ENCODE measurements at regions not wholly inside any gene's neighbourhood (a gene's known extent, or its start where the extent isn't known, plus 50 kb on each side); places are given as distances from the start of the nearest gene placed in this dataset.

DNA sequence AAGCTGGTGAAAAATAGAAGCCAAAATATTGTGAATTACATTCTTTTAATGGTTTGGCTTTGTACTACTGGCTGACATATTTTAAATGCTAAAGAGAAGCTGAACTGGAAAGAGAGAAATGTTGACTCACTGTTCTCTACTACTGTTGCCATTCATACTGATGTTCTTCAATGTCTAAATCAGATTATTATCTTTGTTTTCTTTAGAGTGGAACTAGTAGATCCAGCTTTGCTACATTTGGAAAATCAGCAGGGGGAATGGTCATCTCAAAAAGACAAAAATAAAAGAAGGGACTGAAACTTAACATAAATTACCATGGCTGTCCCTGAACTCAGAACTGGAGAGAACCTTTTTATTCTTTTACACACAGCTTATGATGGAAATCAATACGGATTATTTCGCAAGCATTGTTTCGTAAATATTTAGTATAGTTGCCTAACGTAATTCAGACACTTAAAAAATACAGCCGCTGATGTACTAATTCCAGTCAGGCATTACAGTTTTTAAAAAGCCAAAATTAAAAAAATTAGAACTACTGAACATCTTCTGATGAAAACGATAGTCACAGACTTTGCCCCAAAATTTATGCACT, 76.3 kb upstream of the OTX2 start:
- Histone ChIP-seq H3K79me2 (ENCODE audit: insufficient read depth, low read length) (no peaks in the 10 kb centered on the region), H3K4me1 (ENCODE audit: insufficient read depth, low read length) (no peaks in the 10 kb centered on the region), H2AFZ (ENCODE audit: low read length) (no peak overlapping the region), H3K27ac (ENCODE audit: extremely low read length, insufficient read depth, low read length) (no peak overlapping the region), H4K20me1 (ENCODE audit: insufficient read depth, low read length) (no peaks in the 10 kb centered on the region), H3K4me2 (ENCODE audit: low read depth, low read length) (no peak overlapping the region), H3K4me3 (replicated peaks in 1 of 3; ENCODE audit: insufficient read depth in 1 of 3, low read depth in 2 of 3, low read length in 3 of 3) (no peak overlapping the region), H3K36me3 (replicated peaks in 1 of 2; ENCODE audit: control insufficient read depth in 1 of 2, insufficient read depth in 2 of 2, low read length in 2 of 2) (no peaks in the 10 kb centered on the region), H3K27me3 (ENCODE audit: control insufficient read depth in 1 of 2, insufficient read depth in 2 of 2, low read length in 2 of 2) (peaks cover 0 to 3% of the 10 kb centered on the region in 2 experiments; a peak in 1 of 5 replicates), H3K9ac (ENCODE audit: insufficient read depth, low read depth, low read length) (no peak overlapping the region), H3K9me3 (ENCODE audit: low read length) (no peaks in the 10 kb centered on the region)
- CTCF ChIA-PET (ENCODE audit: low intra/inter-chr PET ratio, low total read pairs), result no interaction called here
- DNase-seq (ENCODE audit: low spot score), result peak; percentile 2
- intact Hi-C loops (cut with micrococcal nuclease; ENCODE audit: unreplicated experiment) (no loop called here), in situ Hi-C loops (cut with HindIII; ENCODE audit: extremely low pct_ligation_motif_present, low pct_unique_long_range_greater_than_20kb) (no loop called here)
- TF ChIP-seq CEBPB (IDR thresholded peaks at IDR 0.05; ENCODE audit: borderline replicate concordance, low read depth, low read length) (peak; percentile 77; the same call in 1 of the 2 replicates), FIP1L1 (IDR thresholded peaks at IDR 0.05; ENCODE audit: borderline replicate concordance, insufficient read depth, low read depth, low read length) (no peak)
- no TSS peak for BruUV-seq (replicated peaks)
- WGBS (ENCODE audit: low lambda C conversion rate), result 2% methylated on average over 6 of the region's 6 CpGs
- FAIRE-seq, result no peak
- ATAC-seq, result no peak
- POLR2A ChIA-PET, result no interaction called here

DNA sequence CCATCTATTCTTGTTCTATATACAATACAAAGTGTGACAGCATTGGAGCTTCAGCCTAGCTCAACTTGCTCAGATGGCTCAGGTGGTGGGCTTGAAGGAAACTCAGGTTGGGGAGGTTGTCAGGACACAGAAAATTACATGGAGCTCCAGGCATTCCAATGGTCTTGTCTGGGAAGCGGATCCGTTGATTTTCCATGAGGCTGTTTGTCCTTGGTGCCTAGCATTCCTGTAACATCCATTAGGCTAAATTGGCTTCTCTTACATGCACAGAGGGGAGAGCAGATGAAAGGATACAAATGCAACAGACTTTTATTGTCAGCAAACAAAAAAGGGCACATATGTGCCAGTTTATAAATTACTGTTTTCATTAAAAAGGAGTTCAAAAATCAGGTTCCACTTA, 75.5 kb upstream of the OTX2 start:
- H3K4me3 ChIP-seq (replicated peaks in 1 of 3; ENCODE audit: insufficient read depth in 1 of 3, low read depth in 2 of 3, low read length in 3 of 3), result no peak overlapping the region
- BruUV-seq (replicated peaks), result no TSS peak
- ATAC-seq (no peak), FAIRE-seq (no peak), DNase-seq (ENCODE audit: low spot score) (no peak)
- H3K4me2 ChIP-seq (ENCODE audit: low read depth, low read length), result no peak overlapping the region
- ChIA-PET POLR2A (no interaction called here), CTCF (ENCODE audit: low intra/inter-chr PET ratio, low total read pairs) (no interaction called here)
- H3K27ac ChIP-seq (ENCODE audit: extremely low read length, insufficient read depth, low read length), result no peak overlapping the region
- WGBS (ENCODE audit: low lambda C conversion rate), result 10% methylated on average over 2 of the region's 2 CpGs
- intact Hi-C loops (cut with micrococcal nuclease; ENCODE audit: unreplicated experiment), result no loop called here
- H3K9me3 ChIP-seq (ENCODE audit: low read length), result no peaks in the 10 kb centered on the region
- H4K20me1 ChIP-seq (ENCODE audit: insufficient read depth, low read length), result no peaks in the 10 kb centered on the region
- in situ Hi-C loops (cut with HindIII; ENCODE audit: extremely low pct_ligation_motif_present, low pct_unique_long_range_greater_than_20kb), result no loop called here
- no peaks in the 10 kb centered on the region for H3K79me2 ChIP-seq (ENCODE audit: insufficient read depth, low read length)
- H2AFZ ChIP-seq (ENCODE audit: low read length), result no peak overlapping the region
- peaks cover 0 to 3% of the 10 kb centered on the region in 2 experiments; a peak in 1 of 5 replicates for H3K27me3 ChIP-seq (ENCODE audit: control insufficient read depth in 1 of 2, insufficient read depth in 2 of 2, low read length in 2 of 2)
- no peaks in the 10 kb centered on the region for H3K4me1 ChIP-seq (ENCODE audit: insufficient read depth, low read length)
- H3K9ac ChIP-seq (ENCODE audit: insufficient read depth, low read depth, low read length), result no peak overlapping the region
- H3K36me3 ChIP-seq (replicated peaks in 1 of 2; ENCODE audit: control insufficient read depth in 1 of 2, insufficient read depth in 2 of 2, low read length in 2 of 2), result no peaks in the 10 kb centered on the region
- TF ChIP-seq, protein P1, sequence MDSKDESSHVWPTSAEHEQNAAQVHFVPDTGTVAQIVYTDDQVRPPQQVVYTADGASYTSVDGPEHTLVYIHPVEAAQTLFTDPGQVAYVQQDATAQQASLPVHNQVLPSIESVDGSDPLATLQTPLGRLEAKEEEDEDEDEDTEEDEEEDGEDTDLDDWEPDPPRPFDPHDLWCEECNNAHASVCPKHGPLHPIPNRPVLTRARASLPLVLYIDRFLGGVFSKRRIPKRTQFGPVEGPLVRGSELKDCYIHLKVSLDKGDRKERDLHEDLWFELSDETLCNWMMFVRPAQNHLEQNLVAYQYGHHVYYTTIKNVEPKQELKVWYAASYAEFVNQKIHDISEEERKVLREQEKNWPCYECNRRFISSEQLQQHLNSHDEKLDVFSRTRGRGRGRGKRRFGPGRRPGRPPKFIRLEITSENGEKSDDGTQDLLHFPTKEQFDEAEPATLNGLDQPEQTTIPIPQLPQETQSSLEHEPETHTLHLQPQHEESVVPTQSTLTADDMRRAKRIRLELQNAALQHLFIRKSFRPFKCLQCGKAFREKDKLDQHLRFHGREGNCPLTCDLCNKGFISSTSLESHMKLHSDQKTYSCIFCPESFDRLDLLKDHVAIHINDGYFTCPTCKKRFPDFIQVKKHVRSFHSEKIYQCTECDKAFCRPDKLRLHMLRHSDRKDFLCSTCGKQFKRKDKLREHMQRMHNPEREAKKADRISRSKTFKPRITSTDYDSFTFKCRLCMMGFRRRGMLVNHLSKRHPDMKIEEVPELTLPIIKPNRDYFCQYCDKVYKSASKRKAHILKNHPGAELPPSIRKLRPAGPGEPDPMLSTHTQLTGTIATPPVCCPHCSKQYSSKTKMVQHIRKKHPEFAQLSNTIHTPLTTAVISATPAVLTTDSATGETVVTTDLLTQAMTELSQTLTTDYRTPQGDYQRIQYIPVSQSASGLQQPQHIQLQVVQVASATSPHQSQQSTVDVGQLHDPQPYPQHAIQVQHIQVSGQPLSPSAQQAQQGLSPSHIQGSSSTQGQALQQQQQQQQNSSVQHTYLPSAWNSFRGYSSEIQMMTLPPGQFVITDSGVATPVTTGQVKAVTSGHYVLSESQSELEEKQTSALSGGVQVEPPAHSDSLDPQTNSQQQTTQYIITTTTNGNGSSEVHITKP (CRISPR knock-in tag; IDR thresholded peaks at IDR 0.05; ENCODE audit: low read depth), result no peak
- TF ChIP-seq, protein P2, sequence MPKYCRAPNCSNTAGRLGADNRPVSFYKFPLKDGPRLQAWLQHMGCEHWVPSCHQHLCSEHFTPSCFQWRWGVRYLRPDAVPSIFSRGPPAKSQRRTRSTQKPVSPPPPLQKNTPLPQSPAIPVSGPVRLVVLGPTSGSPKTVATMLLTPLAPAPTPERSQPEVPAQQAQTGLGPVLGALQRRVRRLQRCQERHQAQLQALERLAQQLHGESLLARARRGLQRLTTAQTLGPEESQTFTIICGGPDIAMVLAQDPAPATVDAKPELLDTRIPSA (CRISPR knock-in tag; IDR thresholded peaks at IDR 0.05; ENCODE audit: borderline replicate concordance), result no peak
- TF ChIP-seq SIX4 (CRISPR knock-in tag; IDR thresholded peaks at IDR 0.05), result no peak
- TF ChIP-seq, protein P3, sequence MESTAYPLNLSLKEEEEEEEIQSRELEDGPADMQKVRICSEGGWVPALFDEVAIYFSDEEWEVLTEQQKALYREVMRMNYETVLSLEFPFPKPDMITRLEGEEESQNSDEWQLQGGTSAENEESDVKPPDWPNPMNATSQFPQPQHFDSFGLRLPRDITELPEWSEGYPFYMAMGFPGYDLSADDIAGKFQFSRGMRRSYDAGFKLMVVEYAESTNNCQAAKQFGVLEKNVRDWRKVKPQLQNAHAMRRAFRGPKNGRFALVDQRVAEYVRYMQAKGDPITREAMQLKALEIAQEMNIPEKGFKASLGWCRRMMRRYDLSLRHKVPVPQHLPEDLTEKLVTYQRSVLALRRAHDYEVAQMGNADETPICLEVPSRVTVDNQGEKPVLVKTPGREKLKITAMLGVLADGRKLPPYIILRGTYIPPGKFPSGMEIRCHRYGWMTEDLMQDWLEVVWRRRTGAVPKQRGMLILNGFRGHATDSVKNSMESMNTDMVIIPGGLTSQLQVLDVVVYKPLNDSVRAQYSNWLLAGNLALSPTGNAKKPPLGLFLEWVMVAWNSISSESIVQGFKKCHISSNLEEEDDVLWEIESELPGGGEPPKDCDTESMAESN (CRISPR knock-in tag; conservative IDR thresholded peaks at IDR 0.05), result no peak

Data from HepG2 (cell line).